Skeletal muscle satellite cell (primary cell): ENCODE measurements at regions not wholly inside any gene's neighbourhood (a gene's known extent, or its start where the extent isn't known, plus 50 kb on each side); places are given as distances from the start of the nearest gene placed in this dataset.
"Not testable (repeated sequence)": the region's sequence is repeated elsewhere in the genome, so short reads cannot be mapped to it uniquely, and the experiment has no call there.

Experiments used
- H3K27me3 ChIP-seq: 2 replicates; pipeline ENCODE4 v1.7.0; 2013; ENCODE audit warnings: low read length; ENCODE audit not compliant: control insufficient read depth, insufficient read depth
- H3K36me3 ChIP-seq: 2 replicates; pipeline ENCODE4 v1.7.0; 2013; ENCODE audit warnings: mild to moderate bottlenecking, control low read depth, low read length; ENCODE audit not compliant: insufficient read depth
- H3K4me1 ChIP-seq: 2 replicates; pipeline ENCODE4 v1.7.0; 2013; ENCODE audit warnings: low read length; ENCODE audit not compliant: control insufficient read depth, insufficient read depth
- H3K4me2 ChIP-seq: 2 replicates; pipeline ENCODE4 v1.7.0; 2013; ENCODE audit warnings: mild to moderate bottlenecking, low read length
- H3K4me3 ChIP-seq: 2 replicates; pipeline ENCODE4 v1.7.0; 2013; ENCODE audit warnings: low read length
- H3K9ac ChIP-seq: 2 replicates; pipeline ENCODE4 v1.7.0; 2013; ENCODE audit warnings: mild to moderate bottlenecking, low read depth, low read length, moderate library complexity
- H3K9me3 ChIP-seq: replicated peaks from 2 replicates; pipeline ENCODE4 v1.7.0; 2013; ENCODE audit warnings: mild to moderate bottlenecking, control low read depth, low read length

DNA sequence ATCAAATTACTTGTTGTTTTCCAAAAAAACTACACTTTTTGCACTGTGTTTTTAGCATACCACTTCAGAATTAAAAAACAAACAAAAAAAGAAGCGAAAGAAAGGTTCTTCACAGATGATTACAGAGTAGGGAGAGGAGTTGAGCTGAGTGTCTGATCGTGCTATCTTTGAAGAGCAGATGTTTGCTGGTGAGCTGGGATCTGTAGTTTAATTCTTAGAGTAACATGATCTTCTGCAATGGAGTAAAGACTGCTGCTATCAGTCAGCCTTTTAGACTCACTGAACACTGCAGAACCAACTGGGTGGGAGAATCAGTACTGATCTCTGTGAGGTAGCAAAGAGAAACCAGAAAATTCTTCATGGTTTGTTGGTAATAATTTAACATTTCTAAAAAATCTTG is 1197.8 kb upstream of the SORCS1 start:
- no peak overlapping the region for H3K4me2 ChIP-seq
- no peaks in the 10 kb centered on the region for H3K27me3 ChIP-seq
- H3K9ac ChIP-seq = no peak overlapping the region
- H3K9me3 ChIP-seq = no peaks in the 10 kb centered on the region
- H3K36me3 ChIP-seq = no peaks in the 10 kb centered on the region
- H3K4me1 ChIP-seq = peaks cover 5% of the 10 kb centered on the region
- H3K4me3 ChIP-seq = no peak overlapping the region

DNA sequence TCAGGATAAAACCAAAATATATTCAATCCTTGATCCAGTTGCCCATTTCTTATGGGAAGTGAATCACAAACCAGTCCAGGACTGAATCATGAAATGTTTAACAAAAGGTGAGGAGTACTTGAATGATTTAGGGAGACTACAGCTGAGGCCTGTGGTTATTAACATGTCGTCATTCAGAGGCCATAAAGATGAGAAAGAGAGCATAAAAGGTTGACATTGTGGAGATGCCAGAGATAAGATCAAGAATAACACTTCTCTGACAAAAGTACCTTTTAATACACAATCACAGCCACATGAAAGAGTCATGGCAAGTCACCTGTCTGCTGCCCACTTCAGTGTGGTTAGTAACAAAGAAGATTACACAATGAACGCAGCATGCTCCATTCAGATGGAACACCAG is 1195.7 kb upstream of the SORCS1 start:
- Histone ChIP-seq H3K9me3 (no peaks in the 10 kb centered on the region), H3K36me3 (no peaks in the 10 kb centered on the region), H3K4me2 (no peak overlapping the region), H3K4me3 (no peak overlapping the region), H3K4me1 (peaks cover 5% of the 10 kb centered on the region), H3K27me3 (no peaks in the 10 kb centered on the region), H3K9ac (no peak overlapping the region)

- no peak overlapping the region for H3K9ac ChIP-seq
- H3K36me3 ChIP-seq = no peaks in the 10 kb centered on the region
- H3K27me3 ChIP-seq = no peaks in the 10 kb centered on the region
- H3K9me3 ChIP-seq = no peaks in the 10 kb centered on the region
- H3K4me2 ChIP-seq = no peak overlapping the region
- H3K4me1 ChIP-seq = peaks cover 5% of the 10 kb centered on the region
- H3K4me3 ChIP-seq = no peak overlapping the region
Measured at GRCh38 chr10:108358912-108359311, 1194.4 kb upstream of the SORCS1 start.

GRCh38 chr10:108352771-108353170 is 1188.3 kb upstream of the SORCS1 start:
- no peak overlapping the region for H3K4me3 ChIP-seq
- H3K9ac ChIP-seq = no peak overlapping the region
- no peaks in the 10 kb centered on the region for H3K9me3 ChIP-seq
- no peaks in the 10 kb centered on the region for H3K4me1 ChIP-seq
- no peak overlapping the region for H3K4me2 ChIP-seq
- H3K27me3 ChIP-seq = no peaks in the 10 kb centered on the region
- H3K36me3 ChIP-seq = no peaks in the 10 kb centered on the region

GRCh38 chr10:108348215-108348614 is 1183.7 kb upstream of the SORCS1 start:
- no peak overlapping the region for H3K4me2 ChIP-seq
- no peaks in the 10 kb centered on the region for H3K36me3 ChIP-seq
- H3K4me3 ChIP-seq = no peak overlapping the region
- H3K4me1 ChIP-seq = no peaks in the 10 kb centered on the region
- no peak overlapping the region for H3K9ac ChIP-seq
- no peaks in the 10 kb centered on the region for H3K9me3 ChIP-seq
- no peaks in the 10 kb centered on the region for H3K27me3 ChIP-seq

DNA sequence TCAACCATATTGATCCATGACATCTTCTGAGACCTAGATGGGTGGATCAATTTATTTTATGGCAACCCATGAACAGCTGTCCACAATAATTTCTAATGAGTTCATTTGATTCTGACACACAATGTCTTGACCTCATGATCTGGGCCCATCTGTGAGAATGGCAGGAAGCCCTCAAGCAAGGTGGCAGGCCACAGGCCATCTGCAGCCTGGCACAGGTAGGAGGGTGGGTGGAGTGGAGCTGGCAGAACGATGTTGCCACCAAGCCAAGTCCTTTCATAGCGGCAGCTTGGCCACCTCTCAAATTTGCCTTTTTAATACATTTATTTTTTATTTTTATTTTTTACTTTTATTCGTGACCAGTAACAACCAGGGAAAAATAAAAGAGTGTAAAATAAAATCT is 1181.6 kb upstream of the SORCS1 start:
- Histone ChIP-seq H3K36me3 (no peaks in the 10 kb centered on the region), H3K4me1 (no peaks in the 10 kb centered on the region), H3K9ac (no peak overlapping the region), H3K9me3 (no peaks in the 10 kb centered on the region), H3K4me3 (no peak overlapping the region), H3K27me3 (no peaks in the 10 kb centered on the region), H3K4me2 (no peak overlapping the region)

DNA sequence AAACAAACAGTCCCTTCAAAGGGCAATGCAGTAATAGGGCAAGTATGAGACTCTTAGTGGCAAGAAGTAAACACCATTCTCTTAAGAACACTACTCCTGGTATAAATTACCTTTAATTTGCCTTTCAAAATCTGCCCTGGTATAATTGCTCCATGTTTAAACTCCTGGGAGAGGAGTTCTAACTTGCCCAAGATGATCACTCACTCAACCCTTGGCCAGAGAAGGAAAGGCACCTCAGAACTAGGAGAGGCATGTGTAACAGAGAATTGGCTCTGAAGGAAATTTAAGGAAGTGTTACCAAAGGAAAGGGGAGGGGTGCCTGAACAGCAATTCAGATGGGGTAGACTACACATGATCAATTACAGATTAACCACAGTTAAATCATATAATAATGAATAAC is 1173.6 kb upstream of the SORCS1 start:
- Histone ChIP-seq H3K27me3 (no peaks in the 10 kb centered on the region), H3K9me3 (no peaks in the 10 kb centered on the region), H3K36me3 (no peaks in the 10 kb centered on the region), H3K4me2 (no peak overlapping the region), H3K9ac (no peak overlapping the region), H3K4me3 (no peak overlapping the region), H3K4me1 (no peaks in the 10 kb centered on the region)

DNA sequence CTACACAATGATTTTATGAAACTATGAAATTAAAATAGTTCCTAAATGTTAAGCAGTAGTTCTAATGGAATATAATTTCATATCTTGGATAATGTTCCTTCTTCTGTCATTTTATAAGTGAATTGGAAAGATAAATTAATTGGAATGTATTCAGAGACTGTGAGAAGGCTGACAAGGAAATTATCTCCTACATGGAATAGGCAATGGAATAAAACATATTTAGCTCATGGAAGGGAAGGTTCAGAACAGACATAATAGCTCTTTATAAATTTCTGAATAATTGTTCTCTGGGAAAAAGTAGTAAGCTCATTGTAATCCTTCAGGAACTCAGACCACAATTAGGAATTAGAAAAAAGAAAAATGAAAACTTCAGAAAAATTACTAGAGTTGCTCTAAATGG is 1172.3 kb upstream of the SORCS1 start:
- no peaks in the 10 kb centered on the region for H3K36me3 ChIP-seq
- no peaks in the 10 kb centered on the region for H3K9me3 ChIP-seq
- no peaks in the 10 kb centered on the region for H3K4me1 ChIP-seq
- H3K9ac ChIP-seq = no peak overlapping the region
- no peak overlapping the region for H3K4me2 ChIP-seq
- H3K27me3 ChIP-seq = no peaks in the 10 kb centered on the region
- no peak overlapping the region for H3K4me3 ChIP-seq

DNA sequence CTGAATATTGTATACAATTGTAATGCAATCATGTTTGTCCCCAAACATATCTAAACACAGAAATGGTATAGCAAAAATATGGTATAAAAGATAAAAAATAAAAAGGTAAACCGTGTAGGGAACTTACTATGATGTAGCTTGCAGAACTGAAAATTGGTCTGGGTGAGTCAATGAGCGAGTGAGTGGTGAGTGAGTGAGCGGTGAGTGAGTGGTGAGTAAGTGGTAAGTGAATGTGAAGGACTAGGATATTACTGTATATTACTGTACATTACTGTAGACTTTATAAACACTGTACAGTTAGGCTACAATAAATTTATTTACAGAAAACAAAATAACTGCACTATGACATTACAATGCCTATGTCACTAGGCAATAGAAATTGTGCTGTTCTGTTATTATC is 1163.2 kb upstream of the SORCS1 start:
- Histone ChIP-seq H3K4me1 (no peaks in the 10 kb centered on the region), H3K27me3 (no peaks in the 10 kb centered on the region), H3K9me3 (no peaks in the 10 kb centered on the region), H3K36me3 (no peaks in the 10 kb centered on the region), H3K4me2 (no peak overlapping the region), H3K9ac (no peak overlapping the region), H3K4me3 (no peak overlapping the region)

GRCh38 chr10:108323274-108323798 is 1158.8 kb upstream of the SORCS1 start:
- Histone ChIP-seq H3K4me2 (no peak overlapping the region), H3K9ac (no peak overlapping the region), H3K36me3 (no peaks in the 10 kb centered on the region), H3K27me3 (no peaks in the 10 kb centered on the region), H3K4me3 (no peak overlapping the region), H3K9me3 (no peaks in the 10 kb centered on the region), H3K4me1 (no peaks in the 10 kb centered on the region)

- Histone ChIP-seq H3K4me1 (no peaks in the 10 kb centered on the region), H3K9ac (no peak overlapping the region), H3K4me2 (no peak overlapping the region), H3K4me3 (no peak overlapping the region), H3K27me3 (no peaks in the 10 kb centered on the region), H3K9me3 (no peaks in the 10 kb centered on the region), H3K36me3 (no peaks in the 10 kb centered on the region)
Measured at GRCh38 chr10:108319434-108320222, 1155.1 kb upstream of the SORCS1 start.

DNA sequence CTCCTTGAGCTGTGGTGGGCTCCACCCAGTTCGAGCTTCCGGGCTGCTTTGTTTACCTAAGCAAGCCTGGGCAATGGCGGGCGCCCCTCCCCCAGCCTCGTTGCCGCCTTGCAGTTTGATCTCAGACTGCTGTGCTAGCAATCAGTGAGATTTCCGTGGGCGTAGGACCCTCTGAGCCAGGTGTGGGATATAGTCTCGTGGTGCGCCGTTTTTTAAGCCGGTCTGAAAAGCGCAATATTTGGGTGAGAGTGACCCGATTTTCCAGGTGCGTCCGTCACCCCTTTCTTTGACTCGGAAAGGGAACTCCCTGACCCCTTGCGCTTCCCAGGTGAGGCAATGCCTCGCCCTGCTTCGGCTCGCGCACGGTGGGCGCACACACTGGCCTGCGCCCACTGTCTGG is 1151.1 kb upstream of the SORCS1 start:
- not testable (repeated sequence) for H3K36me3 ChIP-seq, H3K27me3 ChIP-seq, H3K4me2 ChIP-seq, H3K9me3 ChIP-seq, H3K4me3 ChIP-seq, H3K9ac ChIP-seq, H3K4me1 ChIP-seq
